LNCaP clone FGC (cell line): ENCODE measurements at regions not wholly inside any gene's neighbourhood (a gene's known extent, or its start where the extent isn't known, plus 50 kb on each side); places are given as distances from the start of the nearest gene placed in this dataset.

Experiments used
- DNase-seq: peaks from one replicate; pipeline ENCODE4 v3.0.0-alpha.2; 2011; ENCODE audit warnings: low read depth
- H3K4me3 ChIP-seq: 2 replicates; pipeline ENCODE4 v1.5.1; 2011; ENCODE audit warnings: mild to moderate bottlenecking, low read depth, low read length, control low read depth
- TF ChIP-seq, protein P1 (sequence below): IDR thresholded peaks from 2 replicates; pipeline ENCODE4 v1.5.1; 2012; ENCODE audit warnings: mild to moderate bottlenecking; ENCODE audit not compliant: control insufficient read depth, insufficient read depth; ENCODE audit errors: extremely low read depth

DNA sequence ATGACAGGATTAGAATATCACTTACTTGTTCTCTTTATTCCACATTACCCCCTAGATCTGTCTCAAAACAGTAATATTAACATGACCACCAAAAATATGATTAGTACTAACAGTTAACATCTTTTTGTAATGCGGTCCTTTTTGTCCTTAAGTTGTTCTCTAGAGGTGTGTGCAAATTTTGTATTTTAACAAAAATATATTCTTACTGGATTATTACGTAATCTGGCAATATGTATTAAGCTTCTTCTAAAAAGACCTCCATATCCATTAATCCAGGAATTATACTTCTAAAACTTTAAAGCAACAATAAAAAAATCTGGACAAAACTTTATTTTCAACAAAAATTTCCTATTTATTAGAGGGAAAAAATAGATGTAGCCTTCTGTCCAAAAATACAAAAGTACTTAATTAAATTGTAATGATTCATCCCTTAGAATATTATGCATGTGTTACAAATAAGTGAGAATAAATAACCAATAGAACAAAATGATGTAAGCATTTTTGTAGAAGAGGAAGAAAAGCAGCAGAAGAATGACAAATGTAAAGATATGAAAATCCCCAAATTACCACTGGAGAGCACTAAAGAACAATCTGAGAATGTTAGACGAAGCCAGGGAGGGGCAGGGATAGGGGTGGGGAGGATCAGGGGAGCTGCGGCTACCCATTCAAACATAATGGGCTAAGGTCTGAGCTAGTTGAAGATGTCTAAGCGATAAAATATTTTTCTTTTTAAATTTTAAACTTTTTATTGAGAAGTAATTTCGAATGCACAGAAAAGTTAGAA is 945.6 kb downstream of the MCTP2 start:
- TF ChIP-seq, protein P1, sequence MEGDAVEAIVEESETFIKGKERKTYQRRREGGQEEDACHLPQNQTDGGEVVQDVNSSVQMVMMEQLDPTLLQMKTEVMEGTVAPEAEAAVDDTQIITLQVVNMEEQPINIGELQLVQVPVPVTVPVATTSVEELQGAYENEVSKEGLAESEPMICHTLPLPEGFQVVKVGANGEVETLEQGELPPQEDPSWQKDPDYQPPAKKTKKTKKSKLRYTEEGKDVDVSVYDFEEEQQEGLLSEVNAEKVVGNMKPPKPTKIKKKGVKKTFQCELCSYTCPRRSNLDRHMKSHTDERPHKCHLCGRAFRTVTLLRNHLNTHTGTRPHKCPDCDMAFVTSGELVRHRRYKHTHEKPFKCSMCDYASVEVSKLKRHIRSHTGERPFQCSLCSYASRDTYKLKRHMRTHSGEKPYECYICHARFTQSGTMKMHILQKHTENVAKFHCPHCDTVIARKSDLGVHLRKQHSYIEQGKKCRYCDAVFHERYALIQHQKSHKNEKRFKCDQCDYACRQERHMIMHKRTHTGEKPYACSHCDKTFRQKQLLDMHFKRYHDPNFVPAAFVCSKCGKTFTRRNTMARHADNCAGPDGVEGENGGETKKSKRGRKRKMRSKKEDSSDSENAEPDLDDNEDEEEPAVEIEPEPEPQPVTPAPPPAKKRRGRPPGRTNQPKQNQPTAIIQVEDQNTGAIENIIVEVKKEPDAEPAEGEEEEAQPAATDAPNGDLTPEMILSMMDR = no peak

DNA sequence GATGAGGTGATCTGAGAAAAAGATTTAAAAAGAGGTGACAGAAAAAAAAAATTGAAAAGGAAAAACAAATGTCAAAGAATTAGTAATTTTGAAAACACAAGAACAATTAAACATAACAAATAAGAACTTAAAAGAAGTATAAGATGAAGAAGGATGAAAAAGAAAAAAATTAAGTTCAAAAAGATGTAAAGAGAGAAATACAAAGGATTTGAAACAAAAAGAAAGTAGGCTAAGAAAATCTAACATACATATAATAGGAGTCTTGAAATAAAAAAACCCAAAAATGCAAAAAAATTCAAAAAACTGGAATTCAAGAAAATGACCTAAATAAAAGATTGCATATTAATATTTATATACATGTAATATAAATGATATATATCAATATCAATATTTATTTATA is 949.2 kb downstream of the MCTP2 start:
- no peak overlapping the region for H3K4me3 ChIP-seq
- no peak for DNase-seq
- TF ChIP-seq, protein P1 = no peak

More for the DNA sequence above, 945.6 kb downstream of the MCTP2 start:
- no peak for DNase-seq
- H3K4me3 ChIP-seq = no peak overlapping the region

DNA sequence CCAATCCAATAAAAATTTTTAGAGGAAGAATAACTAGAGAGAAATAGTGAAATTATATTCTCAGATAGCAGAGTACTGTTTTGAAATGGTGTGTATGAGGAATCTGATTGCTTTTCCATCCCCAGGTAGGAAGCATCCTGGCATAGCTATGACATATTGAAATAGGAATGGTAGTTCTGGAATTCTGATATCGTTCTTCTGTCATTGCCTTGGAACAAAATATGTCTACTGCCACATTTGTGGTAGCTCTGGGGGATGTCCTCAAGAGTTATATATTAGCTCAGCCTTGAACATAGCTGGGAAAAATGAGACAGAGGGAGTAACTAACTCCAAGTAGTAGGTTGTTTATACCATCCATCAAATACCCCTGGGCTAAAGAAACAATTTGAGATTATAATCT is 950.7 kb downstream of the MCTP2 start:
- no peak for DNase-seq
- H3K4me3 ChIP-seq = no peak overlapping the region
- TF ChIP-seq, protein P1 = no peak

DNA sequence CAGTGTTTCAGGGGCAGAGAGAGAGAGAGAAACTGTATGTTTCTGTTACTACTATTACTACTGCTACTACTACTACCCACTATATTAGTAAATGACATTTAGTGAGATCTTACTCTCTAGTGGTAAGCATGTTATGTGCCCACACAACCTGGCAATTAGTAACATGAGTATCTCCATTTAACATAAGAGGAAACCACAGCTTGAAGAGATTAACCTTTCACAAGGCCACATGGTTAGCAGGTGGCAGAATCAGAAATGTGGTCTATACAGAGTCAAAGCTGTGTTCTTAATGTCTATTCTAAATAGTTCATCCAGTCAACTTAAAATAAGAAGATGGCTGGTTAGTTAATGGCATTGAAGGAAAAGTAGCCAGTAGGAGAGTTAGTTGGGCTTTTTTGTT is 961.6 kb downstream of the MCTP2 start:
- no peak overlapping the region for H3K4me3 ChIP-seq
- TF ChIP-seq, protein P1 = no peak
- DNase-seq = no peak

DNA sequence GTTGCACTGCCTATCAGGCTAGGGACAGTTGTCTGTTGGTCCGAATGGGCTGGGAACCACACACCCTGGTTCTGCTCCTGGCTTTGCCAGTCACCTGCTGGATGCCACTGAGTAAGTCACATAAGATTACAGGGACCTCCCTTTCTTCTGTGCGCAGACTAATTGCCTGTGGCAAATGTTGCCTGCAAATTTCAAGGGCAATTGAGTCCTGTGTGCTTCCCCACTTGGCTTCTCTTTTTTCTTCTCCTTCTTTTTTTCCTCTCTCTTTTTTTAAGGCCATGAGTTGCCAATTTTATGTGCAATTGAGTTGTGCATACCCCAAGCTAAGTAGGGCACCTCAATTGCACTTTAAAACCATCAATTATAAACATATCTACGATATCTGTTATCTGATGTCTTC is 963.4 kb downstream of the MCTP2 start:
- no peak for DNase-seq
- H3K4me3 ChIP-seq = no peak overlapping the region
- TF ChIP-seq, protein P1 = no peak

DNA sequence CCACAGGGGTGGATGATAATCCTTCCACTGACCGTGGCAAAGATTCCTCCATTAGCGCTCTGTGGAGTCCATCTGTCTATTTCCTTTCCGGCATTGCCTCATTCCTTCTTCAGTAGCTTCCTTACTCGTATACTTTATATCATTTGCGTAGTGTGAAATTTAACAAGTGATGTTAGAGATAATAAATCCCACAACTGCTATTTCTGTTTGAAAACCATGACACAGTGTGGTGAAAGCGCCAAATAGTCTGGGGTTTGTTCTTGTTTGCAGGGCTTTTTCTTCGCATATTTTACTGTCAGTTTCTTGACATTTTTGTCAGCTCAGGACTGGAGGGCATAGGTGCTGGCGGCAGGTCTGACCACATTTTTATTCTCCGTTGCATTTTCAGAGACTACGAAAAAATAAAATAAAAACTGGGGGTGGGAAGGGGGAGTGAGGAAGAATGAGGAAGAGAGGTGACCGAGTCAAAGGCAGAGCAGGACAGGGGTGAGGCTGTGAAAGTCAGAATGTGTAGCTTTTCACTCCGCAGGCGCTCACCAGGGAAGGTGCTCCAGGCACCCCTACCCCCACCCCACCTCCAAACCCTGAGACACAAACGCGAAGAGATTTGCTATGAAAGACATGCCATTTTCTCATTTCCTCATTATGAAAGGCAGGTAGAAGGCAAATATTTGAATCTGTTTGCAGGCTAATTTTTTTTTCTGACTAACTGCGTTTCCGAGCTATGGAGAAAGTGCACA is 965.0 kb downstream of the MCTP2 start:
- no peak overlapping the region for H3K4me3 ChIP-seq
- TF ChIP-seq, protein P1 = no peak
- no peak for DNase-seq
